Right renal pelvis (tissue), 4 donors: ENCODE measurements at regions not wholly inside any gene's neighbourhood (a gene's known extent, or its start where the extent isn't known, plus 50 kb on each side); places are given as distances from the start of the nearest gene placed in this dataset.

Experiments used
- DNase-seq, 4 donors: peaks; one replicate each; pipeline ENCODE4 v3.0.0-alpha.2; 2013; ENCODE audit warnings: low read depth in 4 of 4, low spot score in 3 of 4, missing footprints in 1 of 4

DNA sequence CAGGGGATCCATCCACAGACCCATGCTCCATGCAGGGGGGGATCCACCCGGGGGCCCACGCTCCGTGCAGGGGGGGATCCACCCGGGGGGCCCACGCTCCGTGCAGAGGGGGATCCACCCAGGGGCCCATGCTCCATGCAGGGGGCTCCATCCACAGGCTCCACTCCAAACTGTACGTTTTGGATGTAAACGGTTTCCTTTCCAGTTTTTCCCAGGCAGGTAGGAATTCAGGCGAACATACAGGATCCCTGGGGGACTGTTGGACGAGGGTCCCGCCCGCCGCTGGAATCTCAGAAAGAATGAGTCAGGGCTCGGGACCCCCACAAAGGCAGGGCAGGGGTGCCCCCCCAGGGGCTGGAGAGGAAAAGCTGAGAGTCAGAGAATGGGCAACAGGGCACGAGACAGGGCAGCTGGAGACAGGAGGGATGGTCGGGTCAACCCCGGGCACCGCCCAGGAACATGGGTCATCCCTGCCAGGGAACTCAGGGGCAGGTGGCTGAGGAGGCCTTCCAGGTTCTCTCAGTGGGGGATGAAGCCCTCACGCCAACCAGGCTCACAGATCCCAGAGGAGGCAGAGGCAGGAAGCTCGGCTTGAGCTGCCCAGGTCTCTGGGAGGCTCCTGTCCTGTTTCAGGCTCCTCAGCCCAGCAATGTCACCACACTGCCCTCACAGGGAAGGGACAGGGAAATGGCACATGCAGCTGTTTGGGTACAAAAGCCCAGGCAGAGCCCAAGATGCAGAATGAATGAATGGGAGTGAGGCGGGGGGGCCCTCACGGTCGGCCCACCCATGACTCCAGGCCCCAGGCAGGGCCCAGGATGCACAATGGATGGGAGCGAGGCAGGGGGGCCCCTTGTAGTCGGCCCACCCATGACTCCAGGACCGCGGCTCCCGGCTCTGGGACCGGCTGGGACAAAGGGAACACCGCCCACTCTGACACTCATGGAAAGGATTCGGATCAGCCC lies 200.2 kb downstream of the BRD1 start:
- DNase-seq, result no peak

DNA sequence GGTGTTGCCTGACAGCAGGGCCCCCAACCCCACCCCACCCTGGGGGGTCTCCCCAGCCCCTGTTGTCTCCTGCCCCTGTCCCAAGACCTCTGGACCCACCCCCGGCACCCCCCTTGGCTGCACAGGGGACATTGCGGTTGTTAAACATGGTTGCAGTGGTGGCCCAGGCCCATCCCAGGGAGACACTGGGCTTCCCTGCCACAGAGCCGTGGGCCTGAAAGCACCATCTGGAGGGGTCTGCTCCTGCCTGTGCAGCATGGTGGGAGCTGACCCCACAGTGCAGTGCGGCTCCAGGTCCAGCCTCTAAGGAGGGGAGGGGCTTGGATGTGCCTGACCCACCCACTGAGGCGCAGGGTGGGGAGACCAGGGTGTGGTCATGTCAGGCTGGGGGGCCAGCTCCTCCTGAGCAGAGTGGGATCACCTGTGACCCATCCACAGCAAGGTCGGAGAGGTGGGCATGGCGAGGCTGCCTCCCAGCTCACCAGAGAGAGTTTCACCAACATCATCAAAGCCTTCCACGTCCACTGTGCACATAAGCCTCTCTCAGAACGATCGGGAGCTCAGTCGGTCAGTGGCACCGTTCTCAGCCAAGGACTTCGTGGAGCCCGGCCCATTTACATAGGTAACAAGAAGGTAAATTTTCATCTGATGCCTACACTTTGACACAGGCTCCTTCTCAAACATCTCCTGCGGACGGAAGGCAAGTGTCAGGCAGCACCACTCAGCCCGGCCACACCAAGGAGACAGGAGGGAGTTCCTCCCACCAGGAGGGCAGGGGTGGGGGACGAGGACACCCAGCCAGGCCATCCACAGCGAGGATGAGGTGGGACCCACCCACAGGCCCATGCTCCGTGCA lies 201.1 kb downstream of the BRD1 start:
- DNase-seq, result no peak

DNA sequence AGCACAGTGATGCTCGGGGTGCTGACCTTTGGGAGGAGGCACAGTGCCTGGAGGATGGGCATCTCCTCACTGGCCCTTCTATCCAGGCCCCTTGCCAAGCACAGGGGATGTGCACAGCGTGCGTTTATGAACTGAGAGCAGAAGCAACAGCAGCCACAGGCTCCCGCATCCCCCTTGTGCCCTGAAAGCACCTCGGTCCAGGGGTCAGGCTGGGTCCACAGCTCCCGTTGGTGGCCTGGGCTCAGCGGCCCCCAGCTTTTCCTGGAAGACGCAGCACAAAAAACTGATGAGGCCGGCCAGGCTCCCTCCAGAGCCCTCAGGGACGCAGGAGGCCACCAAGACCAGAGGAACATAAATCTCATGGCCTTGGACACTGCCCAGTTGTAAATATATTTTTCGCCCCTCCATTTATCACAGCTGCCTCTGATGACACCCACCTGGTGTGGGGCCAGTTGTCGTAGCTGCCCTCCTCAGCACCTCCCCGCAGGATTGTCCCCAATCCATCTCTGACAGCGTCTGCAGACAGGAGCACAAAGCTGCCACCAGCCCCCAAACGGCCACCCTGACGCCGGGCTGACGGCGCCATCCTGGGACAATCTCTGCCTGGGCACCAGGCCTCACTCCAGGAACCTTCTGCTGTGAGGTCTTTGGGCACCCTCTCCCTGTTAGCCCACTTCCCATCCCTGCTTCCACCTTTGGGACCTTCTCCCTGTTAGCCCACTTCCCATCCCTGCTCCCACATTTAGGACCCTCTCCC lies 203.1 kb downstream of the BRD1 start:
- no peak for DNase-seq

- no peak for DNase-seq
Observed at GRCh38 chr22:49623715-49624114, 204.0 kb downstream of the BRD1 start.

GRCh38 chr22:49623176-49623575 lies 204.5 kb downstream of the BRD1 start:
- no peak for DNase-seq

GRCh38 chr22:49622241-49623105 lies 205.2 kb downstream of the BRD1 start:
- no peak for DNase-seq

DNA sequence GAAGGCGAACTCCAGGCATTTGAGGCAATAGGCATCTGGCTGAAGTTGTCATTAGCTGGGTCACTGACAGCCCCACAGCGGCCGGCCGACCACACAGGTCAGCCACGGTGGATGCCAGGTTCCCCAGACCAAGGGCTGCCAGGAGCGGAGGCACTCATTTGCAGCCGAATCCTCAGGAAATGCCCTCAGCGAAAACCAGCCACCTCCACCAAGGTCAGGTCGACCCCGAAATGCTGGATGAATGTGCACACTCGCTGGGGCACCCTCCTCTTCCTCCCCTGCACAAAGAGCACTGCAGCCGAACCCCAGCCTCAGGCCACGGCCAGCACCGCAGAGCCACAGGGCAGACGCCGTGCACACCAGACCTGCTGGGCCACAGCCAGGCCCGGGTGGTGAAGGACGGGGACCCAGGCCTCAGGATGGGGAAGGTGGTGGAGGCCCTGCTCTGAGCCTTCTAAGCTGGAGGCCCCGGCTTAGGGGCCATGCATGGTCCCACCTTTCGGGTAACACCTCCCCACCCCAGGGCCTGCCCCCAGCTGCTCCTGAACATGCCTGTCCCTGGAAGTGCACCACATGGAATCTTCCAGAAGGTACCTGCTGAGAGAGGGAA lies 206.0 kb downstream of the BRD1 start:
- DNase-seq, result no peak

DNA sequence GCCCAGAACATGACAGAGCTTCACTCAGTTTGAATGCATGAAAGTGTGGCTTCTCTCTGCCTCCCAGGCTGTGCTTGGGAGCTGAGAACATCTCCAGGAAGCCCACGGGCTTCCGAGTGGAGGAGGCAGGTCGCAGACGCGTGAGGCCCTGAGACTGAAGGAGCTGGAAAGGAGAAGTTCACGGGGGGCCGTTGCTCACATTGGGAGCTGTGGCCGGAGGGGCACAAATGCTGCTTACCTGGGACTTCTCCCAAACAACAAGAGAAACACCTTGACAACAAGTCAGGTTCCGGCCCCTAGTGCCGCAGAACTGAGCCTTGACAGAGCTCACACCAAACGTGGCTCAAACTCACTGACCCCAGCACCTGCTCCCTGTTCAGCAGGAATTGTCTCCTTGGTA lies 207.0 kb downstream of the BRD1 start:
- no peak for DNase-seq

DNA sequence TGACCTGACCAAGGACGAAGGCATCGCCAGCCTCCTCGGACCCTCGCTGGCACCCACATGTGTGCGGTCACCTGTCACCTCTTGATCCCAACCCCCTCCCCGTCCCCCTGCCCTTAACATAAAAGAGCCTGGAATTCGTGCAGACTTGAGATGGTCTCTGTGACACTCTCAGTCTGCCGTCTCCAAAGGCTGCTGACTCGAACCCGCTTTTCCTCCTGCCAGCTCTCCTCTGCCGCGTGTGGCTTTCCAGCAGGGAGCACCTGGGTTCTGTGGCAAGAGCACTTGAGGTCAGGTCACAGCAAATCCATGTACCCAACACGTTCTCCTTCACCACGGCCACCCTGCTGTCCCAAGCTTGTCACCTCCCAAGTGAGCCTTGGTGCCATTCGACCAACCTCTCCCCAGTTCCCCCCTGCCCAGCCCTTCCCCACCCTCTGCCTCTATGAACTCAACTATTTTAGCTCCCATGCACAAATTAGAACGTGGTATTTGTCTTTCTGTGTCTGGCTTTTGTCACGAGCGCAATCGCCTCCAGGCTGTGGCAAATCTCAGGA lies 207.6 kb downstream of the BRD1 start:
- DNase-seq, result no peak

DNA sequence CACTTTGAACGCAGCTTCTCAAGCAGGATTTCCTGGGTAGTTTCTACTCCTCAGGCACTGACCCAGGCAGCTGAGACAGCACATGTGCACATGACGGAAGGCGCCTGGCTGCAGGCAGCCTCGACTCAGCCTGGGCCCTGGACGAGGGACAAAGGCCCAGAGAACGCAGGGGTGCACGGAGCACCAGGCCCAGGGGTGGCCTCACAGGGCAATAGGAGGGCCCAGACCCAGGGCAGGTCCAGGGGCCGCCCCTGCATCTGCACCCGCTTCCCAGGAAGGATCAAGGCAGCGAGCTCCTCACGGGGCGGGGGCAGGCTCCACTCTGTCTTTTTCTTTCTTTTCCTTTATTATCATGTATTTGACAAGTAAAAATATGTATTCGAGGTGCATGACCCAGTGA lies 208.4 kb downstream of the BRD1 start:
- DNase-seq, result no peak

DNA sequence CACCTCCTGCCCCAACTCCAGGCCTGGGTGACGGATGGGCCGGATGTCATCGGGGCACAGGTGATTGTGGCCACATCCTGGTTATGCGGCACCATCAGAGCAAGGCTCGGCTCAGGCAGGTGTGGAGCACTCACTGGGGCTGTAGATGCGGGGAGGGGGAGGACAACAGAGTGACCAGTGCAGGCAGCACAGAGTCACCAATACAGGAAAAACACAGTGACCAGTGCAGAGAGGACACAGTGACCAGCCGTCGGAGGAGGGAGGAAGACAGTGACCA lies 209.1 kb downstream of the BRD1 start:
- no peak for DNase-seq

DNA sequence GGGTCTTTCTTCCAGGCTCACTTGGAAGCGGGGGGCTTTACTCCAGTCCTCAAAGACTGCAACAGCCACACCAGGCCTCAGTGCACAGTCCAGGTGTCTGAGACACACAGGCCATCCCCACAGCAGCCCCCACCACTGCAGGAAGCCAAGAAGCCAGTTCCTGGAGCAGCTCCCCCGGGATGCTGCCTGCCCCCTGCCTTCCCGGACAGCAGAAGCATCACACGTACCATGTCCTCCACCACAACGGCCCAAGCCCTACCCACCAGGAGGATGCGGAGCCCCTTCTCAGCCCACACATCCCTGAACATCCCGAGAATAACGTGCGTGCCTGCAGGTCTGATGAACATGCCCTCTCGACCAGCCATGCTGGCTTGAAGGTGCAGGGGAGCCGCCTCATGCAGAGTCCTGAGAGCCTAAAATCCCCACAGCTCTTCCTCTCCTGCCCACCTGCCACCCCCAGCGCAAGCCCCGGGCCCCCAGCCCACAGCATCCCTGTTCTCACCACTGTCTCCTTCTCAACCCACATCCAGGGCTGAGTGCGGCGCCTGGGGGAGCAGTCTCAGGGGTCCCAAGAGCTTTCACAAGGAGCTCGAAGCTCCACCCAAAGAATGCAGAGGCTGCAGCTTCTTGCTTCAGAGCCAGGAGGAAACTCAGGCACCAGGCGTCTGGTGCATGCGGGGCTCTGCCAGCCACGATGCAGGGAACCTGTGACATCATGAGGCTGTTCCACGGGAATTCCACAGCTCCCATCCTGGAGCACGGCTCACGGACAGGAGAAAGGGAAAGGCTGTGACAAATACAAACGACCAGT lies 209.6 kb downstream of the BRD1 start:
- no peak for DNase-seq

GRCh38 chr22:49617264-49617663 lies 210.4 kb downstream of the BRD1 start:
- DNase-seq, result no peak

DNA sequence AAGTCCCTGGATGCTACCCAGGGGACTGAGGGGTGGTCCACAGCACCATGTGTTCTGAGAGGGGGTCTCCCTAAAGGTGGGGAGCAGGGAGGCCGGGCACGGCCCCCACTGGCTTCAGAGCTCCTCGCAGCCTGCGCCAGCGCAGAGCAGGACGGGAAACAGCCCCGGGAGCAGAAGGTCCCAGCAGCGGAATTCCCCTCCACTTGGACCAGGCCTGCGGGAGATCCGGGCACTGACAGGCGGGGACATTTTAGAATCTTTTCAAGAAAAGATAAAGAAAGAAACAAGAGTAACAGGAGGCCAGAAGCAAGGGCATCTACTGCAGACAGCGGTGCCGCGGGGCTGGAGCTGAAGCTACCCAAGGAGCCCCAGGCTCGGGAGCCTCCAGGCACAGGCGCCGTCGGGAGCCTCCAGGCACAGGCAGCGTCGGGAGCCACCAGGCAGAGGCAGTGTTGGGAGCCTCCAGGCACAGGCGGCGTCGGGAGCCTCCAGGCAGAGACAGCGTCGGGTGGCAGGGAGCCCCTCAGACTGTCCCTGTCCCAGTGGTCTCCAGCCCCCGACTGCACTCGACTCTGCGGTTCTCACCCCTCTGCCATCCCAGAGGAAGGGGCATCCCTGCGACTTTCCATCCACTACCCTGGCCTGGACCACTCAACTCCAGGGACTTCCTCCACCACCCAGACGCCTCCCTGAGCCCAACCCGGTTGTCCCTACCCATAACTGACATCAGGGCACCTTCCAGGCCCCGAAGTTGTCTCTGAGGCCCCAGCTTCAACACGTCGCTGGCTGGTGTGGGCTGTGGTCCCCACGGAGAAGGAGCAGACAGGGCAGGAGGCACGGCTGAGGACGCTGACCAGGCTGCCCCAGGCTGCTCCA lies 211.1 kb downstream of the BRD1 start:
- DNase-seq, result no peak

DNA sequence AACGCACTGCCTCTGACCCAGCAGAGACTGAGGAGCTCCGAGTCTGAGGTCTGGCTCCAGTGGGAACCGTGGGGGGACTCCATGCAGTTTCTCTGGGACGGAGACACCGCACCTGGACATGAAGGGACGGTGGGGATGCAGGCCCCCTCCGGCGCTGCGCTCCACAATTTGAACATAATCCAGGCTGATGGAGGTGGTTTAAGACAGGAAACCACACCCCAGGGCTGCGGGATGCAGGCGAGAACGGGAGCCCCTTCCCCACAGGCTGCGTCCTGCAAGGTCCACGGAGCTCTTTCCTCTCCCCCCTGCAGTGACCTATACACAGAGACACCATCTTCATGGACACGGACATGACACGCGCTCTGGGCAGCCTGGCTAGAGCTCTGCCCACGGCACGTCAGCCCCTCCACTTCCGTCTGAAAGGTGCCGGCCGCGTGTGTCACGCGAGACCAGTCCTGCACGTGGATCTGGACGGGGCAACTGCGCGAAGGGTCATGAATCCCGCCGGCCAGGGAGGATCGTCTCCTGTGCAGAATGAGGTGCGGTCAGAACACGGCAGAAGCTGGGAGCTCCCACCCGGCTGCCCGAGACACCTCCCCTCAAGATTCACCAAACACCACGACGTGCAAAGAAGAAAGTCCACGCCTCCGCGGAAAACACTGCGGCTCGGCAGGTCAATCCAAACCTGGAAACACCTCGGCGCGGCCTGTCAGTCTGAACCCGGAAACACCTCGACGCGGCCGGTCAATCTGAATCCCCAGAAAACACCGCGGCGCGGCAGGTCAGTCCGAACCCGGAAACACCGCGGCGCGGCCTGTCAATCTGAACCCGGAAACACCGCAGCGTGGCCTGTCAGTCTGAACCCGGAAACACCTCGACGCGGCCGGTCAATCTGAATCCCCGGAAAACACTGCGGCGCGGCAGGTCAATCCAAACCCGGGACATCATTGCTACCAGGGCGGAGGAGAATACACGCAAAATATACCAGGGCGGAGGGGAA lies 212.4 kb downstream of the BRD1 start:
- no peak for DNase-seq

DNA sequence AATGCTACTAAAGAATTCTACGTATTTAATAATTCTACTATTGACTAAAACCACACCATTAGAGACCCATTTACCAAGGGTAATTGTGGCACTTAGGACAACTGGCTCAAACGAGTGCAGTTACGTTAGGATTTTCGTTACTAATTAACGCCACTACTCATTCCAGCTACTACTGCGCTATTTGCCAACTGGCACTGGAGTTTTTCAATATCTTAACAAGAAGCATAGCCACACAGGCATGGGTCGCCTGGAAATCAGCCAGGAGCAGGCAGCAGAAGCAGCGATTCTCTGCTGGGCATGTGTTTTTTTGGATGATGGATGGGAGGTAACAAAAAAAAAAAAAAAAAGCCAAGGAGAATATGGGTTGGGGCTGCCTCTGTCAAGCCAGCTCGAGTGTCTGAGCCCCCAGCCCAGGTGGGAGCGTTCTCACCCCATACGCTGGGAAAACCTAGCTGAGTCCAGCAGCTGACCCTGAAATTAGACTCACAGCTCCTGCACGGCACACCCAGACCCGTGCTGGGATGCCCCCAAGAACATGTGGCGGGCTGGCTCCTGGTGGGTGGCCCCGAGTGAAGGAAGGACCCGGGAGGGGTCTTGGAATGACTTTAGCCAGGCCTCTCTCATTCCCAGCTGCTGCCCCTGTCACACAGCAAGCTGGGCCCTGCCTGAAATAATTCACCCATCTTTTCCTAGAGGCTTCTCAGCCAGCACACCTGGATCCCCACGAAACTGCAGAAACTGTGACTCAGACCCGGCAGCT lies 214.0 kb downstream of the BRD1 start:
- no peak for DNase-seq
